EL (cell line): ENCODE measurements at regions not wholly inside any gene's neighbourhood (a gene's known extent, or its start where the extent isn't known, plus 50 kb on each side); places are given as distances from the start of the nearest gene placed in this dataset.
"Not testable (repeated sequence)": the region's sequence is repeated elsewhere in the genome, so short reads cannot be mapped to it uniquely, and the experiment has no call there.

Experiments used
- DNase-seq: peaks from one replicate; pipeline ENCODE4 v3.0.0-alpha.2; 2016

- no peak for DNase-seq
Measured at GRCh38 chr7:86592185-86592584, 51.5 kb upstream of the GRM3 start.

- DNase-seq: no peak
Measured at GRCh38 chr7:86574006-86574405, 69.7 kb upstream of the GRM3 start.

GRCh38 chr7:86558680-86559501, 84.8 kb upstream of the GRM3 start:
- no peak for DNase-seq

GRCh38 chr7:86534641-86535040, 109.1 kb upstream of the GRM3 start:
- DNase-seq: no peak

- no peak for DNase-seq
Measured at GRCh38 chr7:86504229-86504628, 139.5 kb upstream of the GRM3 start.

- no peak for DNase-seq
Measured at GRCh38 chr7:86499986-86500385, 143.7 kb upstream of the GRM3 start.

- DNase-seq: no peak
Measured at GRCh38 chr7:86485827-86486226, 157.9 kb upstream of the GRM3 start.

- DNase-seq: no peak
Measured at GRCh38 chr7:86479144-86479543, 164.6 kb upstream of the GRM3 start.

- no peak for DNase-seq
Measured at GRCh38 chr7:86477343-86477935, 166.3 kb upstream of the GRM3 start.

- no peak for DNase-seq
Measured at GRCh38 chr7:86470763-86471162, 172.9 kb upstream of the GRM3 start.

- DNase-seq: peak; percentile 60
Measured at GRCh38 chr7:86469680-86470295, 173.9 kb upstream of the GRM3 start.

GRCh38 chr7:86454753-86455152, 189.0 kb upstream of the GRM3 start:
- DNase-seq: no peak

- no peak for DNase-seq
Measured at GRCh38 chr7:86453454-86453853, 190.3 kb upstream of the GRM3 start.

- DNase-seq: no peak
Measured at GRCh38 chr7:86448856-86449255, 194.9 kb upstream of the GRM3 start.

- DNase-seq: no peak
Measured at GRCh38 chr7:86445285-86445684, 198.4 kb upstream of the GRM3 start.

- DNase-seq: no peak
Measured at GRCh38 chr7:86444245-86444644, 199.5 kb upstream of the GRM3 start.

- DNase-seq: not testable (repeated sequence)
Measured at GRCh38 chr7:86440420-86440819, 203.3 kb upstream of the GRM3 start.

- no peak for DNase-seq
Measured at GRCh38 chr7:86437951-86438450, 205.7 kb upstream of the GRM3 start.

- DNase-seq: no peak
Measured at GRCh38 chr7:86431761-86432160, 211.9 kb upstream of the GRM3 start.

GRCh38 chr7:86411814-86412213, 231.9 kb upstream of the GRM3 start:
- no peak for DNase-seq

- no peak for DNase-seq
Measured at GRCh38 chr7:86407291-86407690, 236.4 kb upstream of the GRM3 start.

GRCh38 chr7:86391813-86392212, 251.9 kb upstream of the GRM3 start:
- DNase-seq: no peak

- DNase-seq: not testable (repeated sequence)
Measured at GRCh38 chr7:86375602-86376001, 268.1 kb upstream of the GRM3 start.

GRCh38 chr7:86372262-86372661, 271.4 kb upstream of the GRM3 start:
- DNase-seq: no peak
